H9 (cell line): ENCODE measurements at regions not wholly inside any gene's neighbourhood (a gene's known extent, or its start where the extent isn't known, plus 50 kb on each side); places are given as distances from the start of the nearest gene placed in this dataset.

Source experiments
- DNase-seq: peaks from one replicate; pipeline ENCODE4 v3.0.0-alpha.2; 2017
- H2AFZ ChIP-seq: one replicate; pipeline ENCODE4 v1.6.1; 2013; ENCODE audit warnings: mild to moderate bottlenecking, low read length, control low read depth, moderate library complexity
- H2AK5ac ChIP-seq: 2 replicates; pipeline ENCODE4 v1.6.1; 2013; ENCODE audit warnings: low read length, control low read depth, mixed read lengths; ENCODE audit not compliant: insufficient read length
- H2BK120ac ChIP-seq: one replicate; pipeline ENCODE4 v1.6.1; 2013; ENCODE audit warnings: low read depth, mild to moderate bottlenecking, low read length, control low read depth, inconsistent platforms; ENCODE audit not compliant: poor library complexity, severe bottlenecking
- H2BK12ac ChIP-seq: 2 replicates; pipeline ENCODE4 v1.6.1; 2013; ENCODE audit warnings: low read length, control low read depth, mixed read lengths, low read depth; ENCODE audit not compliant: insufficient read length
- H2BK15ac ChIP-seq: 2 replicates; pipeline ENCODE4 v1.6.1; 2013; ENCODE audit warnings: low read depth, low read length, control low read depth
- H2BK20ac ChIP-seq: one replicate; pipeline ENCODE4 v1.6.1; 2013; ENCODE audit warnings: low read depth, mild to moderate bottlenecking, low read length, control low read depth, inconsistent platforms; ENCODE audit not compliant: poor library complexity, severe bottlenecking
- H2BK5ac ChIP-seq: 2 replicates; pipeline ENCODE4 v1.6.1; 2013; ENCODE audit warnings: low read length, control low read depth, mixed read lengths; ENCODE audit not compliant: insufficient read length
- H3K14ac ChIP-seq: 2 replicates; pipeline ENCODE4 v1.6.1; 2013; ENCODE audit warnings: low read length, control low read depth; ENCODE audit not compliant: insufficient read depth
- H3K18ac ChIP-seq: 2 replicates; pipeline ENCODE4 v1.6.1; 2013; ENCODE audit warnings: low read depth, mild to moderate bottlenecking, mixed read lengths, low read length, control low read depth; ENCODE audit not compliant: insufficient read length
- H3K23ac ChIP-seq: 2 replicates; pipeline ENCODE4 v1.6.1; 2013; ENCODE audit warnings: low read length, control low read depth, mixed read lengths, low read depth; ENCODE audit not compliant: insufficient read length
- H3K23me2 ChIP-seq: 2 replicates; pipeline ENCODE4 v1.6.1; 2013; ENCODE audit warnings: low read depth, mild to moderate bottlenecking, mixed read lengths, low read length, control low read depth; ENCODE audit not compliant: insufficient read length, poor library complexity, severe bottlenecking
- H3K27ac ChIP-seq: 2 replicates; pipeline ENCODE4 v1.5.1; 2013; ENCODE audit warnings: low read length, control low read depth, mixed read lengths, low read depth; ENCODE audit not compliant: insufficient read length
- H3K27me3 ChIP-seq: 2 replicates; pipeline ENCODE4 v1.6.1; 2013; ENCODE audit warnings: low read length, control low read depth, inconsistent platforms; ENCODE audit not compliant: insufficient read depth
- H3K4ac ChIP-seq: 2 replicates; pipeline ENCODE4 v1.6.1; 2013; ENCODE audit warnings: low read depth, mild to moderate bottlenecking, control low read depth, inconsistent platforms, low read length, moderate library complexity
- H3K4me1 ChIP-seq: 2 replicates; pipeline ENCODE4 v1.6.1; 2013; ENCODE audit warnings: low read length, control low read depth, inconsistent platforms; ENCODE audit not compliant: insufficient read depth
- H3K4me2 ChIP-seq: 2 replicates; pipeline ENCODE4 v1.6.1; 2013; ENCODE audit warnings: low read length, control low read depth, mixed read lengths; ENCODE audit not compliant: insufficient read length, insufficient read depth
- H3K56ac ChIP-seq: 2 replicates; pipeline ENCODE4 v1.6.1; 2013; ENCODE audit warnings: low read depth, mild to moderate bottlenecking, mixed read lengths, low read length, control low read depth; ENCODE audit not compliant: insufficient read length
- H3K79me1 ChIP-seq: 2 replicates; pipeline ENCODE4 v1.6.1; 2013; ENCODE audit warnings: low read depth, mild to moderate bottlenecking, moderate library complexity, low read length, control low read depth, inconsistent platforms; ENCODE audit not compliant: insufficient read depth, poor library complexity, severe bottlenecking
- H3K79me2 ChIP-seq: 2 replicates; pipeline ENCODE4 v1.6.1; 2013; ENCODE audit warnings: low read length, control low read depth, inconsistent platforms; ENCODE audit not compliant: insufficient read depth
- H3K9ac ChIP-seq: 2 replicates; pipeline ENCODE4 v1.6.1; 2013; ENCODE audit warnings: low read length, control low read depth, mixed read lengths; ENCODE audit not compliant: insufficient read length; ENCODE audit errors: extremely low read depth
- H3K9me3 ChIP-seq: one replicate; pipeline ENCODE4 v1.6.1; 2013; ENCODE audit warnings: low read depth, low read length, inconsistent platforms; ENCODE audit not compliant: control insufficient read depth
- H3T11ph ChIP-seq: one replicate; pipeline ENCODE4 v1.6.1; 2013; ENCODE audit warnings: mild to moderate bottlenecking, low read length, control low read depth, inconsistent platforms
- H4K20me1 ChIP-seq: one replicate; pipeline ENCODE4 v1.6.1; 2013; ENCODE audit not compliant: control insufficient read depth, insufficient read length, insufficient read depth
- H4K5ac ChIP-seq: 2 replicates; pipeline ENCODE4 v1.6.1; 2013; ENCODE audit warnings: low read depth, mild to moderate bottlenecking, mixed read lengths, low read length, control low read depth; ENCODE audit not compliant: insufficient read length
- H4K8ac ChIP-seq: replicated peaks from 2 replicates; pipeline ENCODE4 v1.6.1; 2013; ENCODE audit warnings: low read length, control low read depth, mixed read lengths, low read depth; ENCODE audit not compliant: insufficient read length
- H4K91ac ChIP-seq: 2 replicates; pipeline ENCODE4 v1.6.1; 2013; ENCODE audit warnings: low read depth, mild to moderate bottlenecking, moderate library complexity, mixed read lengths, low read length, control low read depth; ENCODE audit not compliant: insufficient read length
- H3K27ac Mint-ChIP-seq, 3 experiments: 2 replicates in 2 of 3; 3 replicates in 1 of 3; pipeline ENCODE4 v1.8.0; 2020 to 2021; ENCODE audit warnings: mixed read lengths in 3 of 3, mild to moderate bottlenecking in 1 of 3, moderate library complexity in 1 of 3
- H3K27me3 Mint-ChIP-seq: 2 replicates; pipeline ENCODE4 v1.8.0; 2021; ENCODE audit warnings: low read depth, mild to moderate bottlenecking, moderate library complexity, mixed read lengths
- H3K36me3 Mint-ChIP-seq, 3 experiments: 2 replicates in 2 of 3; 3 replicates in 1 of 3; pipeline ENCODE4 v1.8.0; 2020 to 2021; ENCODE audit warnings: low read depth in 3 of 3, mixed read lengths in 3 of 3; ENCODE audit not compliant: insufficient read depth in 1 of 3
- H3K4me1 Mint-ChIP-seq, 2 experiments: 2 replicates each; pipeline ENCODE4 v1.8.0; 2020; ENCODE audit warnings: mixed read lengths in 2 of 2
- H3K4me3 Mint-ChIP-seq, 2 experiments: 2 replicates in 1 of 2; 3 replicates in 1 of 2; pipeline ENCODE4 v1.8.0; 2020 to 2021; ENCODE audit warnings: mild to moderate bottlenecking in 2 of 2, mixed read lengths in 2 of 2, moderate library complexity in 1 of 2
- H3K9me3 Mint-ChIP-seq, 2 experiments: 2 replicates in 1 of 2; 3 replicates in 1 of 2; pipeline ENCODE4 v1.8.0; 2020; ENCODE audit warnings: mild to moderate bottlenecking in 2 of 2, mixed read lengths in 2 of 2, moderate library complexity in 1 of 2
- WGBS: extraction: QIAGEN DNeasy Blood & Tissue Kit; methylation state at CpG from one replicate; pipeline ENCODE4 v1.1.7; 2013; ENCODE audit warnings: missing lambda C conversion rate, low lambda C conversion rate, mixed read lengths; ENCODE audit not compliant: insufficient read length; ENCODE audit errors: extremely low coverage; 5-methylcytosine and 5-hydroxymethylcytosine counted together
- TF ChIP-seq, protein P1 (sequence below): fragments of 200-600 bp; sonication (generic); conservative IDR thresholded peaks from 3 replicates; pipeline ENCODE4 v1.8.0; 2021; ENCODE audit warnings: antibody characterized with exemption, mild to moderate bottlenecking

DNA sequence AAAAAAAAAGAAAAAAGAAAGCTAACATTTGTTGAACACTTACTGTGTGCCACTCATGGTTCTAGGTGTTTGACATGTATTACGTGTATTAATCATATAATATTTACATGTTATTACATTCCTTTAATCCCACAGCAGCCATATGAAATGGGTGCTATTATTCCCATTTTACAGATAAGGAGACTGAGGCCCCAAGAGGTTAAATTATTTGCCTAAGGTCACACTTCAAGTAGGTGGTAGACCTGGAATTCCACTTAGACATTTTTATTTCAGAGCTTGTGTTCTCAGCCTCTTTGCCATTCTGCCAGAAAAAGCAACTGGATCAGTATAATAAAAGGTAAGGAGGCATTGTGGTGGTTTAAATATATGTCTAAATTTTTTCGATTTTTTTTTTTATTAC lies 55.1 kb upstream of the HS3ST4 start:
- H3K4me3 Mint-ChIP-seq = no peak overlapping the region
- Histone ChIP-seq H4K20me1 (no peaks in the 10 kb centered on the region), H3K23ac (no peak overlapping the region), H3K79me1 (no peaks in the 10 kb centered on the region), H3K4me2 (no peak overlapping the region), H2AK5ac (no peak overlapping the region), H2BK12ac (no peak overlapping the region), H4K5ac (no peak overlapping the region), H4K8ac (no peak overlapping the region), H3K23me2 (no peaks in the 10 kb centered on the region), H4K91ac (no peak overlapping the region), H2BK120ac (no peak overlapping the region), H3K18ac (no peak overlapping the region), H3K27me3 (no peaks in the 10 kb centered on the region), H3K4me1 (no peaks in the 10 kb centered on the region), H3T11ph (no peak overlapping the region), H3K4ac (no peak overlapping the region), H3K56ac (no peak overlapping the region), H3K14ac (no peak overlapping the region), H3K9me3 (no peaks in the 10 kb centered on the region), H2AFZ (no peak overlapping the region), H3K9ac (no peak overlapping the region), H2BK15ac (no peak overlapping the region), H2BK20ac (no peak overlapping the region), H2BK5ac (no peak overlapping the region), H3K79me2 (no peaks in the 10 kb centered on the region), H3K27ac (no peak overlapping the region)
- H3K9me3 Mint-ChIP-seq = peaks cover under 1 to 2% of the 10 kb centered on the region in 2 experiments; a peak in 2 of 5 replicates
- no peak for DNase-seq
- no peaks in the 10 kb centered on the region for H3K36me3 Mint-ChIP-seq
- TF ChIP-seq, protein P1, sequence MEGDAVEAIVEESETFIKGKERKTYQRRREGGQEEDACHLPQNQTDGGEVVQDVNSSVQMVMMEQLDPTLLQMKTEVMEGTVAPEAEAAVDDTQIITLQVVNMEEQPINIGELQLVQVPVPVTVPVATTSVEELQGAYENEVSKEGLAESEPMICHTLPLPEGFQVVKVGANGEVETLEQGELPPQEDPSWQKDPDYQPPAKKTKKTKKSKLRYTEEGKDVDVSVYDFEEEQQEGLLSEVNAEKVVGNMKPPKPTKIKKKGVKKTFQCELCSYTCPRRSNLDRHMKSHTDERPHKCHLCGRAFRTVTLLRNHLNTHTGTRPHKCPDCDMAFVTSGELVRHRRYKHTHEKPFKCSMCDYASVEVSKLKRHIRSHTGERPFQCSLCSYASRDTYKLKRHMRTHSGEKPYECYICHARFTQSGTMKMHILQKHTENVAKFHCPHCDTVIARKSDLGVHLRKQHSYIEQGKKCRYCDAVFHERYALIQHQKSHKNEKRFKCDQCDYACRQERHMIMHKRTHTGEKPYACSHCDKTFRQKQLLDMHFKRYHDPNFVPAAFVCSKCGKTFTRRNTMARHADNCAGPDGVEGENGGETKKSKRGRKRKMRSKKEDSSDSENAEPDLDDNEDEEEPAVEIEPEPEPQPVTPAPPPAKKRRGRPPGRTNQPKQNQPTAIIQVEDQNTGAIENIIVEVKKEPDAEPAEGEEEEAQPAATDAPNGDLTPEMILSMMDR = no peak
- no peaks in the 10 kb centered on the region; the same call in 1 of the 2 replicates for H3K27me3 Mint-ChIP-seq
- no peak overlapping the region for H3K27ac Mint-ChIP-seq
- WGBS = no CpG with 5 or more reads among the region's 2 CpGs
- peaks cover 3% of the 10 kb centered on the region in 2 experiments; a peak in 3 of 4 replicates for H3K4me1 Mint-ChIP-seq
